ENCODE measurements at regions not wholly inside any gene's neighbourhood (a gene's known extent, or its start where the extent isn't known, plus 50 kb on each side); places are given as distances from the start of the nearest gene placed in this dataset.

- Histone ChIP-seq H3K9me3 (no peaks in the 10 kb centered on the region), H3K4me1 (no peaks in the 10 kb centered on the region), H3K27ac (no peak overlapping the region), H3K36me3 (no peaks in the 10 kb centered on the region), H3K27me3 (peaks cover 0 to 5% (median 0%) of the 10 kb centered on the region in 4 donors), H3K4me3 (no peak overlapping the region)
- WGBS, 2 donors, result 74 to 84% methylated on average over 4 to 5 of the region's 5 CpGs
- TF ChIP-seq CTCF (IDR thresholded peaks at IDR 0.05) (no peak), POLR2A (IDR thresholded peaks at IDR 0.05) (no peak)
- no peak for DNase-seq
- intact Hi-C loops (cut with DNase I), result no loop called here
Measured at GRCh38 chr7:41280491-41280890, 422.4 kb downstream of the INHBA start.

GRCh38 chr7:41277561-41277960 lies 425.3 kb downstream of the INHBA start:
- DNase-seq, result no peak
- Histone ChIP-seq H3K4me1 (no peaks in the 10 kb centered on the region), H3K27ac (no peak overlapping the region), H3K27me3 (peaks cover 0 to 5% (median 0%) of the 10 kb centered on the region in 4 donors), H3K9me3 (no peaks in the 10 kb centered on the region), H3K4me3 (no peak overlapping the region), H3K36me3 (no peaks in the 10 kb centered on the region)
- intact Hi-C loops (cut with DNase I), result no loop called here
- WGBS, 2 donors, result 79% methylated on average over 2 of the region's 2 CpGs
- no peak for TF ChIP-seq CTCF (IDR thresholded peaks at IDR 0.05)
- no peak for TF ChIP-seq POLR2A (IDR thresholded peaks at IDR 0.05)

- H3K27ac ChIP-seq, result no peak overlapping the region
- TF ChIP-seq POLR2A (IDR thresholded peaks at IDR 0.05) (no peak), CTCF (IDR thresholded peaks at IDR 0.05) (no peak)
- no peak for DNase-seq
- no peak overlapping the region for H3K4me3 ChIP-seq
- H3K27me3 ChIP-seq, result peaks cover 0 to 5% (median 0%) of the 10 kb centered on the region in 4 donors
- 82 to 86% methylated on average over 6 to 8 of the region's 9 CpGs for WGBS, 2 donors
- H3K36me3 ChIP-seq, result no peaks in the 10 kb centered on the region
- intact Hi-C loops (cut with DNase I), result no loop called here
- no peaks in the 10 kb centered on the region for H3K9me3 ChIP-seq
- no peaks in the 10 kb centered on the region for H3K4me1 ChIP-seq
Measured at GRCh38 chr7:41275255-41275654, 427.6 kb downstream of the INHBA start.

- no peak for TF ChIP-seq CTCF (IDR thresholded peaks at IDR 0.05)
- no peak for TF ChIP-seq POLR2A (IDR thresholded peaks at IDR 0.05)
- intact Hi-C loops (cut with DNase I), result no loop called here
- no peak for DNase-seq
- WGBS, 2 donors, result 80 to 82% methylated on average over 5 of the region's 5 CpGs
- H3K27ac ChIP-seq, result no peak overlapping the region
- H3K27me3 ChIP-seq, result no peaks in the 10 kb centered on the region
- no peak overlapping the region for H3K4me3 ChIP-seq
- H3K9me3 ChIP-seq, result no peaks in the 10 kb centered on the region
- no peaks in the 10 kb centered on the region for H3K36me3 ChIP-seq
- H3K4me1 ChIP-seq, result no peaks in the 10 kb centered on the region
Measured at GRCh38 chr7:41274179-41274578, 428.7 kb downstream of the INHBA start.

- 89 to 93% methylated on average over 4 to 5 of the region's 5 CpGs for WGBS, 2 donors
- Histone ChIP-seq H3K4me1 (no peaks in the 10 kb centered on the region), H3K36me3 (no peaks in the 10 kb centered on the region), H3K9me3 (no peaks in the 10 kb centered on the region), H3K27ac (no peak overlapping the region), H3K4me3 (no peak overlapping the region), H3K27me3 (no peaks in the 10 kb centered on the region)
- intact Hi-C loops (cut with DNase I), result no loop called here
- DNase-seq, result no peak
- TF ChIP-seq POLR2A (IDR thresholded peaks at IDR 0.05), result no peak
- TF ChIP-seq CTCF (IDR thresholded peaks at IDR 0.05), result no peak
Measured at GRCh38 chr7:41272664-41273063, 430.2 kb downstream of the INHBA start.
